ENCODE measurements at regions not wholly inside any gene's neighbourhood (a gene's known extent, or its start where the extent isn't known, plus 50 kb on each side); places are given as distances from the start of the nearest gene placed in this dataset.

GRCh38 chr1:80882553-80882952 is 918.2 kb upstream of the ADGRL2 start (continued):
- TF ChIP-seq FOXP1 (IDR thresholded peaks at IDR 0.05) (no peak), FOXP1 (CRISPR knock-in tag; IDR thresholded peaks at IDR 0.05) (peak; percentile 20; the same call in 1 of the 2 replicates), ZNF318 (CRISPR knock-in tag; IDR thresholded peaks at IDR 0.05) (no peak), ARID5B (CRISPR knock-in tag; IDR thresholded peaks at IDR 0.05) (peak; percentile 81), ZNF30 (CRISPR knock-in tag; IDR thresholded peaks at IDR 0.05) (no peak), ZNF451 (CRISPR knock-in tag; IDR thresholded peaks at IDR 0.05) (no peak), HMGXB3 (CRISPR knock-in tag; IDR thresholded peaks at IDR 0.05; ENCODE audit: borderline replicate concordance) (no peak), JUND (CRISPR knock-in tag; IDR thresholded peaks at IDR 0.05) (peak; percentile 74; the same call in 1 of the 2 replicates), SOX5 (CRISPR knock-in tag; IDR thresholded peaks at IDR 0.05; ENCODE audit: borderline replicate concordance) (peak; percentile 64; the same call in 1 of the 2 replicates), ZNF280B (CRISPR knock-in tag; IDR thresholded peaks at IDR 0.05; ENCODE audit: borderline replicate concordance) (no peak)
- TF ChIP-seq, protein P1, sequence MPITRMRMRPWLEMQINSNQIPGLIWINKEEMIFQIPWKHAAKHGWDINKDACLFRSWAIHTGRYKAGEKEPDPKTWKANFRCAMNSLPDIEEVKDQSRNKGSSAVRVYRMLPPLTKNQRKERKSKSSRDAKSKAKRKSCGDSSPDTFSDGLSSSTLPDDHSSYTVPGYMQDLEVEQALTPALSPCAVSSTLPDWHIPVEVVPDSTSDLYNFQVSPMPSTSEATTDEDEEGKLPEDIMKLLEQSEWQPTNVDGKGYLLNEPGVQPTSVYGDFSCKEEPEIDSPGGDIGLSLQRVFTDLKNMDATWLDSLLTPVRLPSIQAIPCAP (CRISPR knock-in tag; IDR thresholded peaks at IDR 0.05; ENCODE audit: low read depth): no peak

Data from HepG2 (cell line).